Neural progenitor cell (in vitro differentiated cells): ENCODE measurements at regions not wholly inside any gene's neighbourhood (a gene's known extent, or its start where the extent isn't known, plus 50 kb on each side); places are given as distances from the start of the nearest gene placed in this dataset.

Source experiments
- DNase-seq: peaks from one replicate; pipeline ENCODE4 v3.0.0-alpha.2; 2016; ENCODE audit warnings: low spot score
- H2AFZ ChIP-seq: fragments of 200-600 bp; sonication (generic); replicated peaks from 2 replicates; pipeline ENCODE4 v1.6.1; 2016; ENCODE audit warnings: antibody characterized with exemption
- H3F3A ChIP-seq: fragments of 200-600 bp; sonication (generic); 2 replicates; pipeline ENCODE4 v1.6.1; 2016; ENCODE audit warnings: antibody characterized with exemption, low read depth
- H3K27ac ChIP-seq: fragments of 200-600 bp; sonication (generic); 2 replicates; pipeline ENCODE4 v1.5.1; 2016; ENCODE audit warnings: mild to moderate bottlenecking
- H3K27me3 ChIP-seq: fragments of 200-600 bp; sonication (generic); 2 replicates; pipeline ENCODE4 v1.6.1; 2016; ENCODE audit warnings: mild to moderate bottlenecking, moderate library complexity
- H3K36me3 ChIP-seq: fragments of 200-600 bp; sonication (generic); 2 replicates; pipeline ENCODE4 v1.5.1; 2016
- H3K4me1 ChIP-seq: fragments of 200-600 bp; sonication (generic); 2 replicates; pipeline ENCODE4 v1.6.1; 2016; ENCODE audit warnings: mixed run types
- H3K4me2 ChIP-seq: fragments of 200-600 bp; sonication (generic); 2 replicates; pipeline ENCODE4 v1.6.1; 2016
- H3K4me3 ChIP-seq: fragments of 200-600 bp; sonication (generic); 2 replicates; pipeline ENCODE4 v1.5.1; 2016
- H3K79me2 ChIP-seq: fragments of 200-600 bp; sonication (generic); 2 replicates; pipeline ENCODE4 v1.6.1; 2016; ENCODE audit warnings: low read depth
- H3K9ac ChIP-seq: fragments of 200-600 bp; sonication (generic); 2 replicates; pipeline ENCODE4 v1.6.1; 2016
- H3K9me3 ChIP-seq: fragments of 200-600 bp; sonication (generic); 2 replicates; pipeline ENCODE4 v1.5.1; 2016; ENCODE audit warnings: low read depth
- H4K20me1 ChIP-seq: fragments of 200-600 bp; sonication (generic); 2 replicates; pipeline ENCODE4 v1.6.1; 2016; ENCODE audit warnings: low read depth
- H3K27ac Mint-ChIP-seq: 3 replicates; pipeline ENCODE4 v1.8.0; 2021; ENCODE audit warnings: mixed read lengths
- H3K27me3 Mint-ChIP-seq: 2 replicates; pipeline ENCODE4 v1.8.0; 2022; ENCODE audit warnings: low read depth, mild to moderate bottlenecking, inconsistent platforms, moderate library complexity, mixed read lengths; ENCODE audit not compliant: insufficient read depth
- H3K36me3 Mint-ChIP-seq: 3 replicates; pipeline ENCODE4 v1.8.0; 2021; ENCODE audit warnings: mixed read lengths
- H3K4me1 Mint-ChIP-seq: 3 replicates; pipeline ENCODE4 v1.8.0; 2021; ENCODE audit warnings: mixed read lengths
- H3K4me3 Mint-ChIP-seq: 3 replicates; pipeline ENCODE4 v1.8.0; 2021; ENCODE audit warnings: mild to moderate bottlenecking, moderate library complexity, mixed read lengths
- H3K9me3 Mint-ChIP-seq: 3 replicates; pipeline ENCODE4 v1.8.0; 2020; ENCODE audit warnings: mixed read lengths
- CTCF ChIP-seq: fragments of 200-600 bp; sonication (generic); IDR thresholded peaks from 2 replicates; pipeline ENCODE4 v1.5.1; 2017; ENCODE audit warnings: antibody characterized with exemption, mild to moderate bottlenecking
- EZH2 ChIP-seq: fragments of 200-600 bp; sonication (generic); IDR thresholded peaks from 2 replicates; pipeline ENCODE4 v1.6.1; 2017; ENCODE audit warnings: antibody characterized with exemption, mild to moderate bottlenecking, moderate library complexity
- EZH2phosphoT487 ChIP-seq: fragments of 200-600 bp; sonication (generic); IDR thresholded peaks from 2 replicates; pipeline ENCODE4 v1.6.1; 2017; ENCODE audit warnings: antibody characterized with exemption

DNA sequence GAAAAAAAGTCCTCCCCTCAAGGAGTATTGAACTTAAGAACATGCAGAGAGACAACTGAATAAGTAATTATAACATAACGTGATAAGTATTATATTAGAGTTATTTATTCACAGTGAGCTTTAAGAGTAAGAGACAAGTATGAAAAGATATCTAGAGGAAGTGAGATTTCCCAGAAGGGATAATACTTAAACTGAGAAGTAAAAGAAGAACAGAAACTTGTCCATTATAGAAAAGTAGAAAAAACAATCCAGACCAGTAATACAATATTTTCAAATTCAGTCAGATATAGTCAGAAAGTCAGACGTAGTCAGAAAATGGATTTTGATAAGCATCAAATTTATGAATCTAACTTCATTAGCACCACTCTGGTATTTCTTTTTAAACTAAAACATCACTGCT is 613.0 kb upstream of the CCNG1 start:
- Histone ChIP-seq H3F3A (no peaks in the 10 kb centered on the region), H3K27ac (no peak overlapping the region), H3K9ac (no peak overlapping the region), H3K79me2 (no peaks in the 10 kb centered on the region), H3K27me3 (no peaks in the 10 kb centered on the region), H3K9me3 (no peaks in the 10 kb centered on the region), H3K36me3 (no peaks in the 10 kb centered on the region), H3K4me2 (no peak overlapping the region), H4K20me1 (no peaks in the 10 kb centered on the region), H3K4me1 (no peaks in the 10 kb centered on the region), H2AFZ (no peak overlapping the region), H3K4me3 (no peak overlapping the region)
- no peak for TF ChIP-seq CTCF
- TF ChIP-seq EZH2: no peak
- TF ChIP-seq EZH2phosphoT487: no peak
- H3K4me3 Mint-ChIP-seq: no peak overlapping the region
- no peaks in the 10 kb centered on the region for H3K36me3 Mint-ChIP-seq
- no peaks in the 10 kb centered on the region for H3K4me1 Mint-ChIP-seq
- H3K9me3 Mint-ChIP-seq: no peaks in the 10 kb centered on the region
- DNase-seq: no peak
- H3K27ac Mint-ChIP-seq: no peak overlapping the region
- no peaks in the 10 kb centered on the region for H3K27me3 Mint-ChIP-seq

- H3K27ac ChIP-seq: no peak overlapping the region
- TF ChIP-seq CTCF: no peak
- TF ChIP-seq EZH2: no peak
- no peak for TF ChIP-seq EZH2phosphoT487
- H3K4me2 ChIP-seq: no peak overlapping the region
- no peak overlapping the region for H3K4me3 ChIP-seq
- H3K79me2 ChIP-seq: no peaks in the 10 kb centered on the region
- H3K4me1 ChIP-seq: no peaks in the 10 kb centered on the region
- H3F3A ChIP-seq: no peaks in the 10 kb centered on the region
- H4K20me1 ChIP-seq: no peaks in the 10 kb centered on the region
- Mint-ChIP-seq H3K36me3 (no peaks in the 10 kb centered on the region), H3K27ac (no peak overlapping the region), H3K4me1 (no peaks in the 10 kb centered on the region), H3K4me3 (no peak overlapping the region), H3K27me3 (peaks cover 2% of the 10 kb centered on the region), H3K9me3 (no peaks in the 10 kb centered on the region)
- no peaks in the 10 kb centered on the region for H3K27me3 ChIP-seq
- no peaks in the 10 kb centered on the region for H3K9me3 ChIP-seq
- no peak for DNase-seq
- no peak overlapping the region for H2AFZ ChIP-seq
- no peaks in the 10 kb centered on the region for H3K36me3 ChIP-seq
- no peak overlapping the region for H3K9ac ChIP-seq
Observed at GRCh38 chr5:162837155-162837554, 600.2 kb upstream of the CCNG1 start.

- Histone ChIP-seq H3K27ac (no peak overlapping the region), H4K20me1 (no peaks in the 10 kb centered on the region), H3K27me3 (no peaks in the 10 kb centered on the region), H3K36me3 (no peaks in the 10 kb centered on the region), H3K4me3 (no peak overlapping the region), H3K4me1 (no peaks in the 10 kb centered on the region), H3K4me2 (no peak overlapping the region), H3F3A (no peaks in the 10 kb centered on the region), H3K9me3 (no peaks in the 10 kb centered on the region), H2AFZ (no peak overlapping the region), H3K79me2 (no peaks in the 10 kb centered on the region), H3K9ac (no peak overlapping the region)
- no peak overlapping the region for H3K4me3 Mint-ChIP-seq
- H3K9me3 Mint-ChIP-seq: no peaks in the 10 kb centered on the region
- DNase-seq: peak; percentile 7
- TF ChIP-seq EZH2: no peak
- no peak for TF ChIP-seq EZH2phosphoT487
- TF ChIP-seq CTCF: no peak
- no peak overlapping the region for H3K27ac Mint-ChIP-seq
- H3K4me1 Mint-ChIP-seq: no peaks in the 10 kb centered on the region
- H3K36me3 Mint-ChIP-seq: no peaks in the 10 kb centered on the region
- peaks cover 2% of the 10 kb centered on the region for H3K27me3 Mint-ChIP-seq
Observed at GRCh38 chr5:162842727-162843126, 594.7 kb upstream of the CCNG1 start.

DNA sequence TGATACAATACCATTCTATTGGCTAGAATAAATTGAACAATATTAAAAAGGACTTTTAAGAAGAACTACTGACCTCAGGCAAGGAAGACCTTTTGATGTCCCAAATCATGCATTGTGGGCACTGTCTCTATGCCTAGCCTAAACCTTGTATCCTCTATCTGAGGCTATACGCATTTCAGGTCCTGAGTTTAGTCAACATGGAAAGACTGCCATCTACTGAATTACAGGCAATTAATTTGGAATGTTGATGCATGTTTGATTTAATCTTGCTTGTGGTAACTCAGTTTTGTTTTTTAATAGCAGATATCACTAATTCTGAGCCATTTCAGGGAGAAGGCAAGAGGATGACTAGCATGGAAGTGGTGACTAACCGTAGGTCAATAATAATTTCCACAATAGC is 585.3 kb upstream of the CCNG1 start:
- Histone ChIP-seq H3K79me2 (no peaks in the 10 kb centered on the region), H4K20me1 (no peaks in the 10 kb centered on the region), H3K4me3 (no peak overlapping the region), H3K27me3 (no peaks in the 10 kb centered on the region), H2AFZ (no peak overlapping the region), H3F3A (no peaks in the 10 kb centered on the region), H3K4me1 (no peaks in the 10 kb centered on the region), H3K9me3 (no peaks in the 10 kb centered on the region), H3K9ac (no peak overlapping the region), H3K4me2 (no peak overlapping the region), H3K36me3 (no peaks in the 10 kb centered on the region), H3K27ac (no peak overlapping the region)
- Mint-ChIP-seq H3K27ac (no peak overlapping the region), H3K36me3 (no peaks in the 10 kb centered on the region), H3K4me3 (no peak overlapping the region), H3K27me3 (no peaks in the 10 kb centered on the region), H3K4me1 (no peaks in the 10 kb centered on the region), H3K9me3 (peaks cover 3% of the 10 kb centered on the region)
- TF ChIP-seq EZH2phosphoT487: no peak
- TF ChIP-seq EZH2: no peak
- no peak for TF ChIP-seq CTCF
- no peak for DNase-seq
